Retinal pigment epithelial cell (primary cell): ENCODE measurements at regions not wholly inside any gene's neighbourhood (a gene's known extent, or its start where the extent isn't known, plus 50 kb on each side); places are given as distances from the start of the nearest gene placed in this dataset.

Experiments used
- DNase-seq: peaks from one replicate; pipeline ENCODE4 v3.0.0-alpha.2; 2010; ENCODE audit warnings: low read depth
- H3K4me3 ChIP-seq: 2 replicates; pipeline ENCODE4 v1.5.1; 2011; ENCODE audit warnings: mild to moderate bottlenecking, low read length, control low read depth, moderate library complexity
- CTCF ChIP-seq: conservative IDR thresholded peaks from 2 replicates; pipeline ENCODE4 v1.5.1; 2011; ENCODE audit warnings: low read depth, low read length, control low read depth, inconsistent platforms

- no peak overlapping the region for H3K4me3 ChIP-seq
- DNase-seq, result no peak
- TF ChIP-seq CTCF, result no peak
Observed at GRCh38 chr4:10958226-10958856, 273.8 kb upstream of the CLNK start.

- no peak for TF ChIP-seq CTCF
- H3K4me3 ChIP-seq, result no peak overlapping the region
- no peak for DNase-seq
Observed at GRCh38 chr4:10951306-10951705, 266.7 kb upstream of the CLNK start.

- TF ChIP-seq CTCF, result no peak
- no peak overlapping the region for H3K4me3 ChIP-seq
- no peak for DNase-seq
Observed at GRCh38 chr4:10949039-10949733, 264.6 kb upstream of the CLNK start.

GRCh38 chr4:10947898-10948297, 263.3 kb upstream of the CLNK start:
- no peak for DNase-seq
- H3K4me3 ChIP-seq, result no peak overlapping the region
- no peak for TF ChIP-seq CTCF

GRCh38 chr4:10944321-10944720, 259.8 kb upstream of the CLNK start:
- TF ChIP-seq CTCF, result no peak
- H3K4me3 ChIP-seq, result no peak overlapping the region
- DNase-seq, result no peak

- no peak overlapping the region for H3K4me3 ChIP-seq
Observed at GRCh38 chr4:10942156-10942555, 257.6 kb upstream of the CLNK start.

More at GRCh38 chr4:10942156-10942555, 257.6 kb upstream of the CLNK start:
- no peak for TF ChIP-seq CTCF
- no peak for DNase-seq
